GM12875 (cell line): ENCODE measurements at regions not wholly inside any gene's neighbourhood (a gene's known extent, or its start where the extent isn't known, plus 50 kb on each side); places are given as distances from the start of the nearest gene placed in this dataset.
"Not testable (repeated sequence)": the region's sequence is repeated elsewhere in the genome, so short reads cannot be mapped to it uniquely, and the experiment has no call there.

ENCODE experiments used
- H3K4me3 ChIP-seq: one replicate; pipeline ENCODE4 v1.5.1; 2011; ENCODE audit warnings: low read depth, low read length, control low read depth
- TF ChIP-seq, protein P1 (sequence below): IDR thresholded peaks from 2 replicates; pipeline ENCODE4 v1.5.1; 2011; ENCODE audit warnings: low read depth, mild to moderate bottlenecking, control low read depth, inconsistent platforms, low read length, moderate library complexity, borderline replicate concordance; ENCODE audit not compliant: insufficient read depth

- TF ChIP-seq, protein P1, sequence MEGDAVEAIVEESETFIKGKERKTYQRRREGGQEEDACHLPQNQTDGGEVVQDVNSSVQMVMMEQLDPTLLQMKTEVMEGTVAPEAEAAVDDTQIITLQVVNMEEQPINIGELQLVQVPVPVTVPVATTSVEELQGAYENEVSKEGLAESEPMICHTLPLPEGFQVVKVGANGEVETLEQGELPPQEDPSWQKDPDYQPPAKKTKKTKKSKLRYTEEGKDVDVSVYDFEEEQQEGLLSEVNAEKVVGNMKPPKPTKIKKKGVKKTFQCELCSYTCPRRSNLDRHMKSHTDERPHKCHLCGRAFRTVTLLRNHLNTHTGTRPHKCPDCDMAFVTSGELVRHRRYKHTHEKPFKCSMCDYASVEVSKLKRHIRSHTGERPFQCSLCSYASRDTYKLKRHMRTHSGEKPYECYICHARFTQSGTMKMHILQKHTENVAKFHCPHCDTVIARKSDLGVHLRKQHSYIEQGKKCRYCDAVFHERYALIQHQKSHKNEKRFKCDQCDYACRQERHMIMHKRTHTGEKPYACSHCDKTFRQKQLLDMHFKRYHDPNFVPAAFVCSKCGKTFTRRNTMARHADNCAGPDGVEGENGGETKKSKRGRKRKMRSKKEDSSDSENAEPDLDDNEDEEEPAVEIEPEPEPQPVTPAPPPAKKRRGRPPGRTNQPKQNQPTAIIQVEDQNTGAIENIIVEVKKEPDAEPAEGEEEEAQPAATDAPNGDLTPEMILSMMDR: 0 out of 2 replicates have a peak, but pooled peaks have one; percentile 3
- H3K4me3 ChIP-seq: no peak overlapping the region
Measured at GRCh38 chr11:81963018-81963417, 770.6 kb downstream of the FAM181B start.

GRCh38 chr11:81960443-81960842 lies 773.2 kb downstream of the FAM181B start:
- TF ChIP-seq, protein P1: no peak
- no peak overlapping the region for H3K4me3 ChIP-seq

DNA sequence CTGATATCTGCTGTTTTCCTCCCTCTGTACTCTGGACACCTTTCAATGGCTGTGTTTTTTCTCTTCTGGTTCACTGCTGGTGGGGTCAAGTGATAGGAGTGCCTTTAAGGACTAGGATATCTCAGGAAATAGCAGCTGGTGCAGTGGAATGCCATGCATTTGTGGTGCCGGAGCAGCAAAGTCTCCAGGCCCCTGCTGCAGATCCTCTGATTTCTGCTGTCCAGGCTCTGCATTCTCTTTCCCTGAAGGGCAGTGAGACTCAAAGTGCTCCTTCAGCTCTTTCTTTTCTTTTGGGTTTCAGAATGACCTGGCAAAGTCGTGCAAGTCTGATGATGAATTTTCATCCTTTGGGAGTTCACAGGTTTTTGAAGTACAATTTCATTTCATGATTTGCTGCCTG lies 774.3 kb downstream of the FAM181B start:
- H3K4me3 ChIP-seq: no peak overlapping the region
- TF ChIP-seq, protein P1: no peak

- not testable (repeated sequence) for H3K4me3 ChIP-seq
Measured at GRCh38 chr11:81954301-81954700, 779.4 kb downstream of the FAM181B start.

- TF ChIP-seq, protein P1: no peak
- no peak overlapping the region for H3K4me3 ChIP-seq
Measured at GRCh38 chr11:81946831-81947230, 786.8 kb downstream of the FAM181B start.

DNA sequence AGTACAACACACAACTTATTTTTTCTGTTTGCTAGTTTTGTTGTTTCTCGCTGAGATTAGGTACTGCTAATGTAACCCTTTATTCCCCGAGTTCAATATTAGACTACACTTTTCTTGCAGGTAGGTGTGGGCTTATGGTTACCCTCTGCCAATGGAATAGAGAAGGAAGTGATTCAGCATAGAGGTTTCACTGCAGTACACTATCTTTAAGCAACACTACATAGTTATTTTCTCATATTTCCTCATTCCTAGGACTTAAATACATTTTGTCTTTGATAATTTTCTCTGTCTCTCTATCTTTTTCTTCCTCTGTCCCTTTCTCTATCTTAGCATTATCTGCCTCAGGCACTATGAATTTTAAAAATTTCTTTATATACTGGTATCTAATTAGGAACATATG lies 791.0 kb downstream of the FAM181B start:
- no peak overlapping the region for H3K4me3 ChIP-seq
- TF ChIP-seq, protein P1: no peak

DNA sequence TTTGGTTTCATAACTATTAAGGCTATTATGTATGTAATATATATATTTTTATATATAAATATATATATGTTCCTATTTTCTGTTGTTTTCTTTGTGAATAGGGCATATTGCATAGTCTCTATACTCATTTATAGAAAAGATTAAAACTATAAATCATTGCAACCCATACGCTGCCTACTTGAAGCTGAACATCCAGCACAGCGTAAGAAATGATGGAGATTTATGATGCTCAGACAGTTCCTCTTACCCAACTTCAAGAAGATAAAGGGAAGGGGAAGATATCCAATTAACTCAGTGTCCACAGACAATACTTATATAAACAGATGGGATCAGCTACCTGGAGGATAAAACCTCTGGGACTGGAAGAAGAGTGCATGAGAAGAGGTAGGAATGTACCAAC lies 791.7 kb downstream of the FAM181B start:
- TF ChIP-seq, protein P1: no peak
- H3K4me3 ChIP-seq: no peak overlapping the region

DNA sequence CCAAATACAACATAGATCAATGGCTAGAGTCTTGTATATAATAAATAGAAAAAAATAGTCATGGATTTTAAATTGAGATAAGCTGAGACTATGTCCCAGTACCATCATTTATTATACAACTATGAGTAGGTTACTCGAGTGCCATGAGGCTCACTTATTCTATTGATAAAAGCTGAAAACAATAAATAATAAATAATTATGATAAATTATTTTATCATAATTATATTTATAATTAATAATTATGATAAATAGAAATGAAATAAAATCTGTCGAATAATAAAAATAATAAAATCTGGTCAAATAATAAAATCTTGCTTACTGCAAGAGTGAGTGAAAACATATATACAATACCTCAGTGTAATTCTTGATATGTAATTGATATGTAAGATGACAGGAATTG lies 801.4 kb downstream of the FAM181B start:
- TF ChIP-seq, protein P1: no peak
- no peak overlapping the region for H3K4me3 ChIP-seq
